Body of pancreas (tissue), 4 donors: ENCODE measurements at regions not wholly inside any gene's neighbourhood (a gene's known extent, or its start where the extent isn't known, plus 50 kb on each side); places are given as distances from the start of the nearest gene placed in this dataset.
A peak's percentile ranks its signal among the peaks of the same experiment; 100 is the strongest.

Experiments used
- ATAC-seq: fragments of 150-250 bp; one replicate; pipeline ENCODE4 v1.9.1; 2016
- DNase-seq, 4 donors: peaks; one replicate each; pipeline ENCODE4 v3.0.0-alpha.2; 2019
- H3K27ac ChIP-seq, 4 donors: fragments of 200-600 bp; sonication (generic); 1 replicate in 3 of 4; 2 replicates in 1 of 4; pipeline versions ENCODE4 v1.5.1 to v1.6.1; 2016 to 2019; ENCODE audit warnings: mild to moderate bottlenecking in 1 of 4, mixed read lengths in 1 of 4, moderate library complexity in 1 of 4
- H3K27me3 ChIP-seq, 2 donors: fragments of 200-600 bp; sonication (generic); one replicate each; pipeline ENCODE4 v1.6.0; 2016; ENCODE audit warnings: mild to moderate bottlenecking in 1 of 2
- H3K36me3 ChIP-seq, 2 donors: fragments of 200-600 bp; sonication (generic); replicated peaks in 1 of 2; 2 replicates each; pipeline ENCODE4 v1.5.1; 2016; ENCODE audit warnings: low read depth in 2 of 2; ENCODE audit not compliant: insufficient read depth in 1 of 2
- H3K4me1 ChIP-seq: fragments of 200-600 bp; sonication (generic); one replicate; pipeline ENCODE4 v1.6.0; 2016
- H3K4me3 ChIP-seq, 2 donors: fragments of 200-600 bp; sonication (generic); 1 replicate in 1 of 2; 2 replicates in 1 of 2; pipeline ENCODE4 v1.5.1; 2016 to 2019
- H3K9me3 ChIP-seq, 3 donors: fragments of 200-600 bp; sonication (generic); 1 replicate in 2 of 3; 2 replicates in 1 of 3; pipeline ENCODE4 v1.5.1; 2016
- CTCF ChIP-seq, 7 experiments: fragments of 450-650 bp in 4 of 7; fragments of 200-600 bp in 3 of 7; sonication (generic) in 3 of 7; IDR thresholded peaks; one replicate each; pipeline ENCODE4 v1.5.1; 2016 to 2019; ENCODE audit warnings: antibody characterized with exemption in 7 of 7
- POLR2A ChIP-seq, 3 donors: fragments of 450-650 bp; IDR thresholded peaks; one replicate each; pipeline ENCODE4 v1.6.1; 2016; ENCODE audit warnings: antibody characterized with exemption in 3 of 3, mild to moderate bottlenecking in 2 of 3
- WGBS, 2 donors: methylation state at CpG; one replicate each; pipeline ENCODE4 v1.1.5; 2017; 5-methylcytosine and 5-hydroxymethylcytosine counted together
- intact Hi-C: fragments of 100-400 bp; cut with DNase I; formaldehyde crosslinking; loops from one replicate; pipeline ENCODE4 v1.15.1; 2023

- 57 to 63% methylated on average over 8 of the region's 8 CpGs for WGBS, 2 donors
These were observed 406.1 kb upstream of the SOX11 start for GRCh38 chr2:5285872-5286769.

GRCh38 chr2:5287558-5288334 is 404.4 kb upstream of the SOX11 start:
- 56 to 57% methylated on average over 5 of the region's 5 CpGs for whole genome bisulfite sequencing, 2 donors
- intact Hi-C loops = no loop called here
- Histone ChIP-seq H3K4me1 (no peaks in the 10 kb centered on the region), H3K27ac (no peak overlapping the region), H3K4me3 (no peak overlapping the region), H3K27me3 (no peaks in the 10 kb centered on the region), H3K9me3 (no peaks in the 10 kb centered on the region), H3K36me3 (no peaks in the 10 kb centered on the region)
- TF ChIP-seq CTCF (IDR thresholded peaks at IDR 0.05) (no peak), POLR2A (IDR thresholded peaks at IDR 0.05) (no peak)
- ATAC-seq (no peak), DNase-seq (no peak)

More at GRCh38 chr2:5285872-5286769, 406.1 kb upstream of the SOX11 start:
- H3K4me1 ChIP-seq = no peaks in the 10 kb centered on the region
- no peaks in the 10 kb centered on the region for H3K36me3 ChIP-seq
- intact Hi-C loops = no loop called here
- no peak overlapping the region for H3K4me3 ChIP-seq
- H3K27ac ChIP-seq = no peak overlapping the region
- no peaks in the 10 kb centered on the region for H3K9me3 ChIP-seq
- no peaks in the 10 kb centered on the region for H3K27me3 ChIP-seq
- TF ChIP-seq CTCF (IDR thresholded peaks at IDR 0.05) = no peak
- TF ChIP-seq POLR2A (IDR thresholded peaks at IDR 0.05) = no peak
- no peak for ATAC-seq
- DNase-seq = no peak

GRCh38 chr2:5290900-5291546 is 401.2 kb upstream of the SOX11 start:
- DNase-seq (no peak), ATAC-seq (no peak)
- WGBS, 2 donors = 28% methylated on average over 2 of the region's 2 CpGs
- intact Hi-C loops = no loop called here
- Histone ChIP-seq H3K27ac (no peak overlapping the region), H3K9me3 (no peaks in the 10 kb centered on the region), H3K27me3 (no peaks in the 10 kb centered on the region), H3K36me3 (no peaks in the 10 kb centered on the region), H3K4me3 (no peak overlapping the region), H3K4me1 (no peaks in the 10 kb centered on the region)
- TF ChIP-seq CTCF (IDR thresholded peaks at IDR 0.05) = peak in 1 of 7 experiments; percentile 7
- TF ChIP-seq POLR2A (IDR thresholded peaks at IDR 0.05) = no peak

GRCh38 chr2:5304640-5305039 is 387.5 kb upstream of the SOX11 start:
- no peak for DNase-seq
- no peaks in the 10 kb centered on the region for H3K36me3 ChIP-seq
- no peak overlapping the region for H3K4me3 ChIP-seq
- ATAC-seq = no peak
- no peaks in the 10 kb centered on the region for H3K4me1 ChIP-seq
- 77 to 78% methylated on average over 1 of the region's 1 CpG for WGBS, 2 donors
- intact Hi-C loops = no loop called here
- H3K9me3 ChIP-seq = no peaks in the 10 kb centered on the region
- TF ChIP-seq POLR2A (IDR thresholded peaks at IDR 0.05) (no peak), CTCF (IDR thresholded peaks at IDR 0.05) (no peak)
- no peaks in the 10 kb centered on the region for H3K27me3 ChIP-seq
- no peak overlapping the region for H3K27ac ChIP-seq
